ENCODE measurements at regions not wholly inside any gene's neighbourhood (a gene's known extent, or its start where the extent isn't known, plus 50 kb on each side); places are given as distances from the start of the nearest gene placed in this dataset.

DNA sequence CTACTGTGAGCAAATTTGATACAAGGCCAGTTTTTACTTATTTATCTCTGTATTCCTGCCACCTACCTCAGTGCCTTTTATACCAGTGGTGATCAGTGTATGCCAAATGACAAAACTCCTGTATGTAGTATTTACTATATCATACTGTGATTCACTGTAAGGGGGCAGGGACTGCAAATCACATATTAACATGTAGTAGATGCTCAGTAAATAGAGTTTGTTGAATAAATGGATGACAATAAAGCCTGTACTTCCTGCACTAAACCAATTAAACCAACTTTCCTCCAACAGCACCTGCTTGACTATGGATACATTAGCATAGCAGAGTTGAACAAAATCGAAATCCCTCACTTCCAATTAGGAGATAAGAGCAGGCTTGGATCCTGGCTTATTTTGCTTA lies 73.3 kb upstream of the C1orf87 start (continued):
- TF ChIP-seq KLF9 (tag by site-specific recombination; IDR thresholded peaks at IDR 0.05; ENCODE audit: low read depth): no peak
- TF ChIP-seq ZNF211 (tag by site-specific recombination; IDR thresholded peaks at IDR 0.05; ENCODE audit: low read depth): no peak
- no peak for TF ChIP-seq ZNF140 (tag by site-specific recombination; IDR thresholded peaks at IDR 0.05)
- TF ChIP-seq ZNF549 (tag by site-specific recombination; IDR thresholded peaks at IDR 0.05): no peak

DNA sequence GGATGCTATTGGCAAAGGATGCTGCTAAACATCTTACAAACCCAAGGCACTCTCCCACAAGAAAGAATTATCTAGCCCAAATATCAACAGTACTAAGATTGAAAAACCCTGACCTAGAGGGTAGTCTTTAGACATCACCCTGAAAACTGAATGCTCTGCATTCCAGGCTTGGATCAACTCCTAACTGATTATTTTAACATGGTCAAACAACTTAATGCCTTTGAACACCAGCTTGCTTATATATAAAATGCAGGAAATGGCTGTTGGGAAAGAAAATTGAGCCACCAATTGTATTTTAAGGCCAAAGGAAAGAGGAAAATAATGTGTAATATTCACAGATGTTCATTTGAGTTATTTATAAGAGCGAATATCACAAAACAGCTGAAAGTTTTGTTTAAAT lies 72.2 kb upstream of the C1orf87 start:
- TF ChIP-seq, protein P1, sequence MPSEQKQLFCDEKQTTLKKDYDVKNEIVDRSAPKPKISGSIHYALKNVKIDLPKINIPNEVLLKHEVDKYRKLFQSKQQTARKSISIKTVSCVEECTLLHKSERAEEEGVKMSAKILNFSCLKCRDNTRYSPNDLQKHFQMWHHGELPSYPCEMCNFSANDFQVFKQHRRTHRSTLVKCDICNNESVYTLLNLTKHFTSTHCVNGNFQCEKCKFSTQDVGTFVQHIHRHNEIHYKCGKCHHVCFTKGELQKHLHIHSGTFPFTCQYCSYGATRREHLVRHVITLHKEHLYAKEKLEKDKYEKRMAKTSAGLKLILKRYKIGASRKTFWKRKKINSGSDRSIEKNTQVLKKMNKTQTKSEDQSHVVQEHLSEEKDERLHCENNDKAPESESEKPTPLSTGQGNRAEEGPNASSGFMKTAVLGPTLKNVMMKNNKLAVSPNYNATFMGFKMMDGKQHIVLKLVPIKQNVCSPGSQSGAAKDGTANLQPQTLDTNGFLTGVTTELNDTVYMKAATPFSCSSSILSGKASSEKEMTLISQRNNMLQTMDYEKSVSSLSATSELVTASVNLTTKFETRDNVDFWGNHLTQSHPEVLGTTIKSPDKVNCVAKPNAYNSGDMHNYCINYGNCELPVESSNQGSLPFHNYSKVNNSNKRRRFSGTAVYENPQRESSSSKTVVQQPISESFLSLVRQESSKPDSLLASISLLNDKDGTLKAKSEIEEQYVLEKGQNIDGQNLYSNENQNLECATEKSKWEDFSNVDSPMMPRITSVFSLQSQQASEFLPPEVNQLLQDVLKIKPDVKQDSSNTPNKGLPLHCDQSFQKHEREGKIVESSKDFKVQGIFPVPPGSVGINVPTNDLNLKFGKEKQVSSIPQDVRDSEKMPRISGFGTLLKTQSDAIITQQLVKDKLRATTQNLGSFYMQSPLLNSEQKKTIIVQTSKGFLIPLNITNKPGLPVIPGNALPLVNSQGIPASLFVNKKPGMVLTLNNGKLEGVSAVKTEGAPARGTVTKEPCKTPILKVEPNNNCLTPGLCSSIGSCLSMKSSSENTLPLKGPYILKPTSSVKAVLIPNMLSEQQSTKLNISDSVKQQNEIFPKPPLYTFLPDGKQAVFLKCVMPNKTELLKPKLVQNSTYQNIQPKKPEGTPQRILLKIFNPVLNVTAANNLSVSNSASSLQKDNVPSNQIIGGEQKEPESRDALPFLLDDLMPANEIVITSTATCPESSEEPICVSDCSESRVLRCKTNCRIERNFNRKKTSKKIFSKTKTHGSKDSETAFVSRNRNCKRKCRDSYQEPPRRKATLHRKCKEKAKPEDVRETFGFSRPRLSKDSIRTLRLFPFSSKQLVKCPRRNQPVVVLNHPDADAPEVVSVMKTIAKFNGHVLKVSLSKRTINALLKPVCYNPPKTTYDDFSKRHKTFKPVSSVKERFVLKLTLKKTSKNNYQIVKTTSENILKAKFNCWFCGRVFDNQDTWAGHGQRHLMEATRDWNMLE (tag by site-specific recombination; conservative IDR thresholded peaks at IDR 0.05; ENCODE audit: low read depth): no peak
- no peak for TF ChIP-seq BCL11B (tag by site-specific recombination; IDR thresholded peaks at IDR 0.05; ENCODE audit: low read depth)
- no peak for TF ChIP-seq ZNF792 (tag by site-specific recombination; IDR thresholded peaks at IDR 0.05)
- TF ChIP-seq ZNF791 (tag by site-specific recombination; IDR thresholded peaks at IDR 0.05): no peak
- TF ChIP-seq ZNF768 (tag by site-specific recombination; IDR thresholded peaks at IDR 0.05): no peak
- TF ChIP-seq REPIN1 (tag by site-specific recombination; IDR thresholded peaks at IDR 0.05; ENCODE audit: low read depth): no peak
- TF ChIP-seq, protein P2, sequence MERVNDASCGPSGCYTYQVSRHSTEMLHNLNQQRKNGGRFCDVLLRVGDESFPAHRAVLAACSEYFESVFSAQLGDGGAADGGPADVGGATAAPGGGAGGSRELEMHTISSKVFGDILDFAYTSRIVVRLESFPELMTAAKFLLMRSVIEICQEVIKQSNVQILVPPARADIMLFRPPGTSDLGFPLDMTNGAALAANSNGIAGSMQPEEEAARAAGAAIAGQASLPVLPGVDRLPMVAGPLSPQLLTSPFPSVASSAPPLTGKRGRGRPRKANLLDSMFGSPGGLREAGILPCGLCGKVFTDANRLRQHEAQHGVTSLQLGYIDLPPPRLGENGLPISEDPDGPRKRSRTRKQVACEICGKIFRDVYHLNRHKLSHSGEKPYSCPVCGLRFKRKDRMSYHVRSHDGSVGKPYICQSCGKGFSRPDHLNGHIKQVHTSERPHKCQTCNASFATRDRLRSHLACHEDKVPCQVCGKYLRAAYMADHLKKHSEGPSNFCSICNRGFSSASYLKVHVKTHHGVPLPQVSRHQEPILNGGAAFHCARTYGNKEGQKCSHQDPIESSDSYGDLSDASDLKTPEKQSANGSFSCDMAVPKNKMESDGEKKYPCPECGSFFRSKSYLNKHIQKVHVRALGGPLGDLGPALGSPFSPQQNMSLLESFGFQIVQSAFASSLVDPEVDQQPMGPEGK (tag by site-specific recombination; IDR thresholded peaks at IDR 0.05): no peak
- no peak for TF ChIP-seq ZNF24 (tag by site-specific recombination; IDR thresholded peaks at IDR 0.05)
- no peak for TF ChIP-seq TRIM28 (IDR thresholded peaks at IDR 0.05; ENCODE audit: borderline replicate concordance, low read length)
- TF ChIP-seq ZNF777 (tag by site-specific recombination; IDR thresholded peaks at IDR 0.05; ENCODE audit: borderline replicate concordance): no peak
- no peak for TF ChIP-seq ZNF571 (tag by site-specific recombination; IDR thresholded peaks at IDR 0.05)
- no peak for TF ChIP-seq ZNF335 (tag by site-specific recombination; conservative IDR thresholded peaks at IDR 0.05)
- TF ChIP-seq, protein P3, sequence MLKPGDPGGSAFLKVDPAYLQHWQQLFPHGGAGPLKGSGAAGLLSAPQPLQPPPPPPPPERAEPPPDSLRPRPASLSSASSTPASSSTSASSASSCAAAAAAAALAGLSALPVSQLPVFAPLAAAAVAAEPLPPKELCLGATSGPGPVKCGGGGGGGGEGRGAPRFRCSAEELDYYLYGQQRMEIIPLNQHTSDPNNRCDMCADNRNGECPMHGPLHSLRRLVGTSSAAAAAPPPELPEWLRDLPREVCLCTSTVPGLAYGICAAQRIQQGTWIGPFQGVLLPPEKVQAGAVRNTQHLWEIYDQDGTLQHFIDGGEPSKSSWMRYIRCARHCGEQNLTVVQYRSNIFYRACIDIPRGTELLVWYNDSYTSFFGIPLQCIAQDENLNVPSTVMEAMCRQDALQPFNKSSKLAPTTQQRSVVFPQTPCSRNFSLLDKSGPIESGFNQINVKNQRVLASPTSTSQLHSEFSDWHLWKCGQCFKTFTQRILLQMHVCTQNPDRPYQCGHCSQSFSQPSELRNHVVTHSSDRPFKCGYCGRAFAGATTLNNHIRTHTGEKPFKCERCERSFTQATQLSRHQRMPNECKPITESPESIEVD (tag by site-specific recombination; IDR thresholded peaks at IDR 0.05): no peak
- no peak for TF ChIP-seq SCRT2 (tag by site-specific recombination; IDR thresholded peaks at IDR 0.05)
- TF ChIP-seq HOXC10 (CRISPR knock-in tag; IDR thresholded peaks at IDR 0.05): no peak
- TF ChIP-seq ZNF16 (tag by site-specific recombination; IDR thresholded peaks at IDR 0.05; ENCODE audit: low read depth): no peak
- Histone ChIP-seq H3K4me3 (ENCODE audit: low read depth, low read length) (no peak overlapping the region), H3K36me3 (ENCODE audit: control insufficient read depth in 2 of 2, insufficient read depth in 1 of 2, low read length in 2 of 2) (no peaks in the 10 kb centered on the region), H3K27ac (ENCODE audit: extremely low read depth, low read depth, low read length) (no peak overlapping the region), H3K4me1 (ENCODE audit: control insufficient read depth, insufficient read depth, low read length) (no peaks in the 10 kb centered on the region), H3K9me3 (ENCODE audit: control insufficient read depth, insufficient read depth, low read depth, low read length) (no peaks in the 10 kb centered on the region)
- POLR2A ChIA-PET: no interaction called here
- CTCF ChIA-PET: interaction anchor here (0.7 to 0.8 kb wide), 2 partner anchors 25 to 174 kb away, joined by 3 to 4 read pairs; no protein-coding TSS in a partner anchor

Data from HEK293 (cell line).